Fibroblast of the aortic adventitia (primary cell): ENCODE measurements at regions not wholly inside any gene's neighbourhood (a gene's known extent, or its start where the extent isn't known, plus 50 kb on each side); places are given as distances from the start of the nearest gene placed in this dataset.

Source experiments
- DNase-seq: peaks from one replicate; pipeline ENCODE4 v3.0.0-alpha.2; 2010; ENCODE audit warnings: low read depth
- H3K4me3 ChIP-seq: 2 replicates; pipeline ENCODE4 v1.5.1; 2011; ENCODE audit warnings: low read depth, mild to moderate bottlenecking, control low read depth, low read length, moderate library complexity
- TF ChIP-seq, protein P1 (sequence below): IDR thresholded peaks from 2 replicates; pipeline ENCODE4 v1.5.1; 2011; ENCODE audit warnings: mild to moderate bottlenecking, low read length, control low read depth, inconsistent platforms; ENCODE audit not compliant: insufficient read depth

DNA sequence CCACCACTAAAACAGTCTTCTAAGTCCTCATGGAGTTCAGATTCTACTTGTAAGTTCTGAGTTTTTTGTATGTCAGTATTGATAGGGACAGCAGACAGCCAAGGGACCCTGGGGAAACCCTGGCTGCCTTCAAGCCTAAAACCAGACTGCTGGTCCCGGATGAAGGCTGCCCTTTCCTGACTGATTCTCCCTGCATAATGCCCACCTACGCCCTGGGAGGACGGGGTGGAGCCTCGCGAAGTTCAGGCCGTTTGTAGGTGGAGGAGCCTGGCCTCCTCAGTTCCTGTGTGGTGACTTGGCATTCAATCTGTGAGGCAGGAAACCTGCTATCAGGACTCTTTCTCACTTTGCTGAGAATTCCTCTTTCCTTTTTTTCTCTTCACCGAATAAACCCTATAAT, 120.3 kb upstream of the LGSN start:
- H3K4me3 ChIP-seq: no peak overlapping the region
- DNase-seq: no peak
- TF ChIP-seq, protein P1, sequence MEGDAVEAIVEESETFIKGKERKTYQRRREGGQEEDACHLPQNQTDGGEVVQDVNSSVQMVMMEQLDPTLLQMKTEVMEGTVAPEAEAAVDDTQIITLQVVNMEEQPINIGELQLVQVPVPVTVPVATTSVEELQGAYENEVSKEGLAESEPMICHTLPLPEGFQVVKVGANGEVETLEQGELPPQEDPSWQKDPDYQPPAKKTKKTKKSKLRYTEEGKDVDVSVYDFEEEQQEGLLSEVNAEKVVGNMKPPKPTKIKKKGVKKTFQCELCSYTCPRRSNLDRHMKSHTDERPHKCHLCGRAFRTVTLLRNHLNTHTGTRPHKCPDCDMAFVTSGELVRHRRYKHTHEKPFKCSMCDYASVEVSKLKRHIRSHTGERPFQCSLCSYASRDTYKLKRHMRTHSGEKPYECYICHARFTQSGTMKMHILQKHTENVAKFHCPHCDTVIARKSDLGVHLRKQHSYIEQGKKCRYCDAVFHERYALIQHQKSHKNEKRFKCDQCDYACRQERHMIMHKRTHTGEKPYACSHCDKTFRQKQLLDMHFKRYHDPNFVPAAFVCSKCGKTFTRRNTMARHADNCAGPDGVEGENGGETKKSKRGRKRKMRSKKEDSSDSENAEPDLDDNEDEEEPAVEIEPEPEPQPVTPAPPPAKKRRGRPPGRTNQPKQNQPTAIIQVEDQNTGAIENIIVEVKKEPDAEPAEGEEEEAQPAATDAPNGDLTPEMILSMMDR: no peak

DNA sequence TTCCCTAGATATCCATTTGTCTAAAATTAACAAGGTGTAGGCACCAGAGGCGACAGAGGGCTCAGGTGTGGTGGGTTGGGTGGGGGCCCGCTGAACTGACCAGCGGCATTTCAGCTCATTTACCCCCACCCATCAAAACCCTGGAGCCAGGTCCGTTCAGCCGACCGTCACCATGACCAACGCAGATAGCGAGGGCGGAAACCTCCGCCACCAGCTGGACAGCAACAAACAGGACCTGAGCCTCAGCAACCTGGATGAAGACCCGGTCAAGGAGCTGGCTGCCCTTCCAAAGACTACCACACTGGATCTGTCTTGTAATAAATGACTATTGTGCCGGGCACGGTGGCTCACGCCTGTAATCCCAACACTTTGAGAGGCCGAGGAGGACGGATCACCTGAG, 120.8 kb upstream of the LGSN start:
- TF ChIP-seq, protein P1: no peak
- DNase-seq: no peak

DNA sequence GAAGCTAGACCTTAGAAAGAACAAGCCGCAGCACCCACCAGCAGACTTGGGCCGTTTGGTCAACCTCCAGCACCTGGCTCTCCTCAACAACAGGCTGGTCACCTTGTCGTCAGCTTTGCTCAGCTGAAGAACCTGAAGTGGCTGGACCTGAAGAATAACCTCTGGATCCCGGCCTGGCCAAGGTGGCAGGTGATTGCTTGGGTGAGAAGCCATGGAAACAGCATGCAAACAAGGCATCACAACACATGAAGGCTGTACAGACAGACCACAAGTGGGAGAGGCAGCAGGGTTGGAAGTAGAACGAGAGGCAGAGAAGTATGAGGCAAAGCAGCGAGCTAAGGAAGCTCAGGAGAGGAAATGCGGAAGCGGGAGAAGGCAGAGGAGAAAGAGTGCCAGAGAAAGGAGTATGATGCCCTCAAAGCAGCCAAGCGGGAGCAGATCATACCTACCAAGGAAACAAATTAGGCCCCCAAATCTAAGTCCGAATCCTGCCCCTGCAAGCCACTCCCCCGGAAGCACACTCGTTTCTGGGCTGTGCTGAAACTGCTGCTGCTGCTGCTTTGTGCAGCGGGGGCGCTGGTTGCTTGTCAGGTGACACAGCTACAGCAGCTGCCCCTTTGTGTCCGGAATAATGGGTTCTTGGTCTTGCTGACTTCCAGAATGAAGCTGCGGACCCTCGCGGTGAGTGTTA, 121.6 kb upstream of the LGSN start:
- TF ChIP-seq, protein P1: no peak

More for the DNA sequence above, 120.8 kb upstream of the LGSN start:
- H3K4me3 ChIP-seq: no peak overlapping the region

DNA sequence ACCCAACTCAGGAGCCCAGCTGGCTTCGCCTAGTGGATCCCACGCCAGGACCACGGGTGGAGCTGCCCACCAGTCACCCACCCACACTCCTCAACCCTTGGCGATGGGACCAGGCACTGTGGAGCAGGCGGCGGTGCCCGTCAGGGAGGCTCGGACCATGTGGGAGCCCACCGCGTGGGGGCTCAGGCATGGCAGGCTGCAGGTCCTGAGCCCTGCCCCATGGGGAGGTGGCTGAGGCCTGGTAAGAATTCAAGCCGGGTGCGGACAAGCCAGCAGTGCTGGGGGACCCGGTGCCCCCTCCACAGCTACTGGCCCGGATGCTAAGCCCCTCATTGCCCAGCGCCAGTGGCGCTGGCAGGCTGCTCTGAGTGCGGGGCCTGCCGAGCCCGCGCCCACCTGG, 123.1 kb upstream of the LGSN start:
- H3K4me3 ChIP-seq: no peak overlapping the region
- no peak for DNase-seq
- TF ChIP-seq, protein P1: no peak

More for the DNA sequence above, 121.6 kb upstream of the LGSN start:
- no peak overlapping the region for H3K4me3 ChIP-seq
- no peak for DNase-seq

DNA sequence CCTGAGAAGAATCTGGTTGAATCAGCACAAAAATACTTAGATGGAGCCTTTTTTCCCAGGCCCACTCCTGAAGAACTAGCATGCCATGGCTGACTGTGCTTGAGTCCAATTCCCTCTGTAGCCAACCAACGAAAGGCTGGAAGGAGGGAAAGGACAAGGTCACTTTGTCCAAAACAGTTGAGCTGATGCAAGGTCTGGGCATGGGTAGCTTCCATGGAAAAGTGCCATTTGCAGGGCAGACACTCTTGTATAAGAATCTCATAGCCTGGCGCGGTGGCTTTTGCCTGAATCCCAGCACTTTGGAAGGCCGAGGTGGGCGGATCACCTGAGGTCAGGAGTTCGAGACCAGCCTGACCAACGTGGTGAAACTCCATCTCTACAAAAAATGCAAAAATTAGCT, 125.0 kb upstream of the LGSN start:
- no peak overlapping the region for H3K4me3 ChIP-seq
- TF ChIP-seq, protein P1: no peak
- DNase-seq: no peak

DNA sequence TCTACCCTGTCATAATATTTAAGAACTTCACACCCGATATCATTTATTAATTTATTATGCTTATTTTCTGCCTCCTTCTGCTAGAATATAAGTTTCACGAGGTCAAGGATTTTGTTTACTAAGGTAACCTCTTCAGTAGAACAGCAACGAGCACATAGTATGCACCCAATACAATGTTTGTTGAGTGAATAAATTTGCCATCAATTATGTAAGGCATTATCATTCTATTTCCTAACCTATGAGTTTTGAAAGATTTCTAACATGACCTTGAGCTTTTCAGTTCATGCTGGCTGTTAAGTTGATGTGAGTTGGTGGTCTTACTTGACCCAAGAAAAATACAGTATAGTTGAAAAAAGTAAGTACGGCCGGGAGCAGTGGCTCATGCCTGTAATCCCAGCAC, 125.9 kb upstream of the LOC128125822 start:
- DNase-seq: no peak
- TF ChIP-seq, protein P1: no peak
- no peak overlapping the region for H3K4me3 ChIP-seq

DNA sequence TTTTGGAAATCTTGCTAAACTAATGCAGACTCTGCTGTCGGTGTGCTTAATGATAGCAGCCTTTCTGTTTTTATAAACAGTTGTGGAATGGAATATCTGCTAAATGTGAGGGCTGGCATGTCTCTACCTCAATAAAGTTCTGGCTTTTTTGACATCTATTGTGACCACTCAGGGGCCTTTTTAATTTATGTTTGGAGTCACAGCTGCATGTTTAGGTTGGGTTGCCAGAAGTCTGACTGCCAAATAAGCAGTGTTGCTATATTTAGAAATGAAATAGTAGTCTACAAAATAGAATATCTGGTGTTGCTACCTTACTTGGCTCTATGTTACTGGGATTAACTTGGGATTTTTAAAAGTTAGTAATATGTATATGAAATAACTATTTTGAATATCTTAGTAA, 125.1 kb upstream of the LOC128125822 start:
- DNase-seq: no peak
- no peak overlapping the region for H3K4me3 ChIP-seq
- TF ChIP-seq, protein P1: no peak
